ENCODE measurements at regions not wholly inside any gene's neighbourhood (a gene's known extent, or its start where the extent isn't known, plus 50 kb on each side); places are given as distances from the start of the nearest gene placed in this dataset.

DNA sequence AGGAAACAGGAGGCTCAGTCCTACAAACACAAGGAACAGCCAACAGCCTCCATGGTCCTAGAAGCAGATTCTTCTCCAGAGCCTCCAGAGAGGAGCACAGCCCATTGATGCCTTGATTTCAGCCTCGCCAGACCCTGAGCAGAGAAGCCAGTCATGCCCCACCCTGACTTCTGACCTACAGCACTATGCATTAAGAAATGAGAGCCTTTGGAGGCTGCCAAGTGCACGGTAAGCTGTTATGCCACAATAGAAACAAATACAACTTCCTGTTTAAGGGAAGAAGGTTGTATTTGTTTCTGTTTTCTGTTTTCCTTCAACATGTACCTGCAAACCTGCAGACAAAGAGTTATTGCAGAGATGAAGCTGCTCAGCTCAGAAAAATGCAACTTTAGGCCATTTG, 181.3 kb upstream of the AGAP1 start:
- TF ChIP-seq SREBF2 (IDR thresholded peaks at IDR 0.05) (no peak), GATA3 (IDR thresholded peaks at IDR 0.05; ENCODE audit: borderline replicate concordance) (no peak), HMGXB4 (CRISPR knock-in tag; IDR thresholded peaks at IDR 0.05; ENCODE audit: borderline replicate concordance) (no peak), HOXB13 (CRISPR knock-in tag; IDR thresholded peaks at IDR 0.05; ENCODE audit: low read depth) (no peak), ZC3H11A (IDR thresholded peaks at IDR 0.05) (no peak), CHD4 (IDR thresholded peaks at IDR 0.05; ENCODE audit: borderline replicate concordance) (no peak), KDM1A (IDR thresholded peaks at IDR 0.05; ENCODE audit: low read depth) (no peak), ZFP36 (IDR thresholded peaks at IDR 0.05; ENCODE audit: borderline replicate concordance, partially characterized antibody) (no peak), MAZ (IDR thresholded peaks at IDR 0.05; ENCODE audit: borderline replicate concordance, low read depth, low read length) (no peak), MYC (IDR thresholded peaks at IDR 0.05; ENCODE audit: borderline replicate concordance, low read length) (no peak), HOXA7 (CRISPR knock-in tag; IDR thresholded peaks at IDR 0.05) (no peak), RARB (CRISPR knock-in tag; IDR thresholded peaks at IDR 0.05) (no peak), CHD2 (IDR thresholded peaks at IDR 0.05; ENCODE audit: low read length, partially characterized antibody) (no peak), EP300 (IDR thresholded peaks at IDR 0.05) (no peak), CBX2 (IDR thresholded peaks at IDR 0.05; ENCODE audit: borderline replicate concordance, low read depth) (no peak), JUNB (IDR thresholded peaks at IDR 0.05) (no peak), MAX (IDR thresholded peaks at IDR 0.05) (no peak)
- TF ChIP-seq, protein P1, sequence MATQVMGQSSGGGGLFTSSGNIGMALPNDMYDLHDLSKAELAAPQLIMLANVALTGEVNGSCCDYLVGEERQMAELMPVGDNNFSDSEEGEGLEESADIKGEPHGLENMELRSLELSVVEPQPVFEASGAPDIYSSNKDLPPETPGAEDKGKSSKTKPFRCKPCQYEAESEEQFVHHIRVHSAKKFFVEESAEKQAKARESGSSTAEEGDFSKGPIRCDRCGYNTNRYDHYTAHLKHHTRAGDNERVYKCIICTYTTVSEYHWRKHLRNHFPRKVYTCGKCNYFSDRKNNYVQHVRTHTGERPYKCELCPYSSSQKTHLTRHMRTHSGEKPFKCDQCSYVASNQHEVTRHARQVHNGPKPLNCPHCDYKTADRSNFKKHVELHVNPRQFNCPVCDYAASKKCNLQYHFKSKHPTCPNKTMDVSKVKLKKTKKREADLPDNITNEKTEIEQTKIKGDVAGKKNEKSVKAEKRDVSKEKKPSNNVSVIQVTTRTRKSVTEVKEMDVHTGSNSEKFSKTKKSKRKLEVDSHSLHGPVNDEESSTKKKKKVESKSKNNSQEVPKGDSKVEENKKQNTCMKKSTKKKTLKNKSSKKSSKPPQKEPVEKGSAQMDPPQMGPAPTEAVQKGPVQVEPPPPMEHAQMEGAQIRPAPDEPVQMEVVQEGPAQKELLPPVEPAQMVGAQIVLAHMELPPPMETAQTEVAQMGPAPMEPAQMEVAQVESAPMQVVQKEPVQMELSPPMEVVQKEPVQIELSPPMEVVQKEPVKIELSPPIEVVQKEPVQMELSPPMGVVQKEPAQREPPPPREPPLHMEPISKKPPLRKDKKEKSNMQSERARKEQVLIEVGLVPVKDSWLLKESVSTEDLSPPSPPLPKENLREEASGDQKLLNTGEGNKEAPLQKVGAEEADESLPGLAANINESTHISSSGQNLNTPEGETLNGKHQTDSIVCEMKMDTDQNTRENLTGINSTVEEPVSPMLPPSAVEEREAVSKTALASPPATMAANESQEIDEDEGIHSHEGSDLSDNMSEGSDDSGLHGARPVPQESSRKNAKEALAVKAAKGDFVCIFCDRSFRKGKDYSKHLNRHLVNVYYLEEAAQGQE (IDR thresholded peaks at IDR 0.05): no peak
- H3K4me2 ChIP-seq: no peak overlapping the region
- WGBS (ENCODE audit: missing lambda C conversion rate): 59% methylated on average over 2 of the region's 2 CpGs
- FAIRE-seq (no peak), ATAC-seq (no peak), DNase-seq (ENCODE audit: low read depth in 1 of 2, low spot score in 1 of 2) (no peak)
- no peak overlapping the region for H3K4me3 ChIP-seq
- ChIA-PET CTCF (interaction anchor here (1.3 kb wide), 1 partner anchor 9 kb away, joined by 3 read pairs; no protein-coding TSS in a partner anchor), POLR2A (no interaction called here)
- H3K9me3 ChIP-seq: peaks cover 4% of the 10 kb centered on the region; the same call in 2 of the 3 replicates
- H3K4me1 ChIP-seq: no peaks in the 10 kb centered on the region
- H3K27ac ChIP-seq: peak overlapping the region in 1 of 2 experiments; percentile 15; a peak in 1 of 6 replicates

- WGBS (ENCODE audit: missing lambda C conversion rate): 87% methylated on average over 10 of the region's 11 CpGs
- TF ChIP-seq POLR2AphosphoS2 (conservative IDR thresholded peaks at IDR 0.05; ENCODE audit: low read length) (no peak), SREBF2 (IDR thresholded peaks at IDR 0.05) (no peak), HOXB13 (CRISPR knock-in tag; IDR thresholded peaks at IDR 0.05; ENCODE audit: low read depth) (no peak), ZNF302 (CRISPR knock-in tag; IDR thresholded peaks at IDR 0.05) (no peak), KDM1A (IDR thresholded peaks at IDR 0.05; ENCODE audit: low read depth) (no peak), FOSL2 (IDR thresholded peaks at IDR 0.05) (no peak), FOSL2 (CRISPR knock-in tag; IDR thresholded peaks at IDR 0.05) (no peak), FOXS1 (CRISPR knock-in tag; IDR thresholded peaks at IDR 0.05) (no peak), PBX3 (IDR thresholded peaks at IDR 0.05) (no peak)
- TF ChIP-seq, protein P2, sequence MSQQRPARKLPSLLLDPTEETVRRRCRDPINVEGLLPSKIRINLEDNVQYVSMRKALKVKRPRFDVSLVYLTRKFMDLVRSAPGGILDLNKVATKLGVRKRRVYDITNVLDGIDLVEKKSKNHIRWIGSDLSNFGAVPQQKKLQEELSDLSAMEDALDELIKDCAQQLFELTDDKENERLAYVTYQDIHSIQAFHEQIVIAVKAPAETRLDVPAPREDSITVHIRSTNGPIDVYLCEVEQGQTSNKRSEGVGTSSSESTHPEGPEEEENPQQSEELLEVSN (IDR thresholded peaks at IDR 0.05; ENCODE audit: borderline replicate concordance, low read depth): no peak
- Histone ChIP-seq H3K4me3 (no peak overlapping the region), H3K4me2 (no peak overlapping the region), H3K9me3 (peaks cover 4% of the 10 kb centered on the region; the same call in 2 of the 3 replicates), H3K27ac (no peak overlapping the region; a peak in 1 of 6 replicates), H3K4me1 (no peaks in the 10 kb centered on the region)
- ChIA-PET CTCF (interaction anchor here (0.7 to 1.2 kb wide), 2 partner anchors 9 to 38 kb away, joined by 3 read pairs; no protein-coding TSS in a partner anchor), POLR2A (no interaction called here)
- FAIRE-seq (no peak), ATAC-seq (no peak), DNase-seq (ENCODE audit: low read depth in 1 of 2, low spot score in 1 of 2) (no peak)
Measured at GRCh38 chr2:235314371-235314930, 179.4 kb upstream of the AGAP1 start.
